Retinal pigment epithelial cell (primary cell): ENCODE measurements at regions not wholly inside any gene's neighbourhood (a gene's known extent, or its start where the extent isn't known, plus 50 kb on each side); places are given as distances from the start of the nearest gene placed in this dataset.

Source experiments
- DNase-seq: peaks from one replicate; pipeline ENCODE4 v3.0.0-alpha.2; 2010; ENCODE audit warnings: low read depth
- H3K4me3 ChIP-seq: 2 replicates; pipeline ENCODE4 v1.5.1; 2011; ENCODE audit warnings: mild to moderate bottlenecking, low read length, control low read depth, moderate library complexity
- TF ChIP-seq, protein P1 (sequence below): conservative IDR thresholded peaks from 2 replicates; pipeline ENCODE4 v1.5.1; 2011; ENCODE audit warnings: low read depth, low read length, control low read depth, inconsistent platforms

GRCh38 chr5:29642601-29643000 lies 1550.9 kb upstream of the CDH6 start:
- DNase-seq: no peak
- H3K4me3 ChIP-seq: no peak overlapping the region
- TF ChIP-seq, protein P1, sequence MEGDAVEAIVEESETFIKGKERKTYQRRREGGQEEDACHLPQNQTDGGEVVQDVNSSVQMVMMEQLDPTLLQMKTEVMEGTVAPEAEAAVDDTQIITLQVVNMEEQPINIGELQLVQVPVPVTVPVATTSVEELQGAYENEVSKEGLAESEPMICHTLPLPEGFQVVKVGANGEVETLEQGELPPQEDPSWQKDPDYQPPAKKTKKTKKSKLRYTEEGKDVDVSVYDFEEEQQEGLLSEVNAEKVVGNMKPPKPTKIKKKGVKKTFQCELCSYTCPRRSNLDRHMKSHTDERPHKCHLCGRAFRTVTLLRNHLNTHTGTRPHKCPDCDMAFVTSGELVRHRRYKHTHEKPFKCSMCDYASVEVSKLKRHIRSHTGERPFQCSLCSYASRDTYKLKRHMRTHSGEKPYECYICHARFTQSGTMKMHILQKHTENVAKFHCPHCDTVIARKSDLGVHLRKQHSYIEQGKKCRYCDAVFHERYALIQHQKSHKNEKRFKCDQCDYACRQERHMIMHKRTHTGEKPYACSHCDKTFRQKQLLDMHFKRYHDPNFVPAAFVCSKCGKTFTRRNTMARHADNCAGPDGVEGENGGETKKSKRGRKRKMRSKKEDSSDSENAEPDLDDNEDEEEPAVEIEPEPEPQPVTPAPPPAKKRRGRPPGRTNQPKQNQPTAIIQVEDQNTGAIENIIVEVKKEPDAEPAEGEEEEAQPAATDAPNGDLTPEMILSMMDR: no peak

GRCh38 chr5:29614206-29614605 lies 1579.3 kb upstream of the CDH6 start:
- H3K4me3 ChIP-seq: no peak overlapping the region
- DNase-seq: no peak
- TF ChIP-seq, protein P1: no peak

DNA sequence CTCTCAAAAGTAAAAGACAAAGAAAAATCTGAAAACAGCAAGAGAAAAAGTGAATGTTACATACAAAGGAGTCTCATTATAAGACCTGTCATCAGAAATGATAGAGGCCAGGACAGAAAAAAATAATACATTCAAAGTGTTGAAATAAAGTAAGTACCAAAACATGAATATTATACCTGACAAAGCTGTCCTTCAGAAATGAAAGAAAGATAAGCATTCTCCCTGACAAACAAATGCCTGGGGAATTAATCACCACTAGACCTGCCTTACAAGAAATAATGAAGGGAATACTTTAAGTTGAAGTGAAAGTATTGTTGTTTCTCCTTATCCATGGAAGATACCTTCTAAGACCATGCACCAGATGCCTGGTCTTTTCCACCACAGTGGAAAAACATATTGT lies 1605.2 kb upstream of the CDH6 start:
- TF ChIP-seq, protein P1: no peak
- no peak overlapping the region for H3K4me3 ChIP-seq
- no peak for DNase-seq

DNA sequence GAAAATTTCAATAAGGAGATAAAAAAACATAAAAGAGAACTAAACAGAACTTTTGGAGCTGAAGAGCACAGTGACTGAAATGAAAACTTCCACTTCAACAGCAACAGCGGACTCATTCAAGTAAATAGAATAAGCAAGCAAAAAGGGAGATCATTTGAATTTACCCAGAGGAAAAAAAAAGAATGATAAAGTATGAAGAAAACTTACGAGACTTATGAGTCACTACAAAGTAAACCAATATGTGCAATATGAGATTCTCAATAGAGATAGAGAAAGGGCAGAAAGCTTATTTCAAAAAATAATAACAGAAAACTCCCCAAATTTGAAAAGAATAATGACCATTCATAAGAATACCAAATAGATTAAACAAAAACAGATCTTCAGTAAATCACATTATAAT lies 1605.7 kb upstream of the CDH6 start:
- no peak overlapping the region for H3K4me3 ChIP-seq
- DNase-seq: no peak
- TF ChIP-seq, protein P1: no peak

DNA sequence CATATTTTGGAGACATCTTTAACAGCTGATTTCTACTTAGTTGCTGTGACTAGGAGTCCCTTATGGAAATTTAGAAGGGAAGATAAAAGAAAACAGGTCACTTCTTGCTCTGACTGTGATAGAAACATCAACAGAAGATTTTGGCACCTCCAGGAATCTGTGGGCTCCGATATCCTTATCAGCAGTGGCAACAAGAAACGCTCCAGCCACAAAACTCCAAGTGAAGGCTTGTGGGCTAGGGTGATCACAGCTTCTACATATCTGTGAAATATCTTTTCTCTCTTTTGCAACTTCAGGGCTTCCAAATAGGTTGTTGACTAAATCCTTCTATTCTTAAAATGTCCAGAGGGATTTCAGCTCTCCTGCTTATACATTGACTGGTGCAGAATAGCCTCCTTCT lies 1625.5 kb upstream of the CDH6 start:
- DNase-seq: no peak
- TF ChIP-seq, protein P1: no peak
- no peak overlapping the region for H3K4me3 ChIP-seq

DNA sequence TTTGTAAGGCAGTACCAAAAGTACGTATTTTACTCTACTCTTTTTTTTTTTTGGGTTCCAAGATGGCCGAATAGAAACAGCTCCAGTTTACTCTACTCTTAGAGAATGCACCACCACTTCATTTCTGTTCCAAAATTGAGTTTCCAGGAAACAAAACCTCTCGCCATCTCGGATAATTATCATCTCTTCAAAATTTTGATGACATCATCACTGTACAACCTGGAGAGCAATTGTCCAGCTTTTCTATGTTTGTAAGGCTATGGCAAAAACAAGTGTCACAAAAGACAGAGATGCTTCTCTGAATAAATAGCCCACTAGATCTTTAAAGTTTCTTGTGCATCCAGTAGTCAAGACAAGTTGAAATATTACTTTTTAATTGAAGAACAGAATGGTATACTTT lies 1631.9 kb upstream of the CDH6 start:
- TF ChIP-seq, protein P1: no peak
- DNase-seq: no peak

DNA sequence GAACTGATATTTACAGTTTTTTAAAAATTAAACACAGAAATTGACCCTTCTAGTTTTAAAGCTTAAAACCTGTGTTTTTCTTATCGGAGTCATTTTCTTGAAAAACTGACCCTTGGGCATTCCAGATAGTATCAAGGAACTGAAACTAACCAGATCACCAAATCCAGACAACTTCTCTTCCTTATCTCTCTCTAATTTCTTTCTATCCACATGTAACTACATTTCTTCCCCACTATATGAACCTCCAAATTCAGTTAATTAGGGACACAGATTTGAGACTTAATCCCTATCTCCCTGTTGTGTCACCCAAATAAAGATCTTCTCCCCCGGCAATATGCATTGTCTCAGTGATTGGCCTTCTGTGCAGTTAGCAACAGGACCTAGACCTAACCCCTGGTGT lies 1643.0 kb upstream of the CDH6 start:
- TF ChIP-seq, protein P1: no peak
- DNase-seq: no peak
- no peak overlapping the region for H3K4me3 ChIP-seq

More for the DNA sequence above, 1631.9 kb upstream of the CDH6 start:
- no peak overlapping the region for H3K4me3 ChIP-seq
